WI38 (cell line): ENCODE measurements at regions not wholly inside any gene's neighbourhood (a gene's known extent, or its start where the extent isn't known, plus 50 kb on each side); places are given as distances from the start of the nearest gene placed in this dataset.
"Not testable (repeated sequence)": the region's sequence is repeated elsewhere in the genome, so short reads cannot be mapped to it uniquely, and the experiment has no call there.

Experiments used
- H3K4me3 ChIP-seq: 2 replicates; pipeline ENCODE4 v1.5.1; 2011; ENCODE audit warnings: low read depth, mild to moderate bottlenecking, control low read depth, low read length
- TF ChIP-seq, protein P1 (sequence below): IDR thresholded peaks from 2 replicates; pipeline ENCODE4 v1.5.1; 2012; ENCODE audit warnings: low read depth, mild to moderate bottlenecking, control low read depth, low read length

DNA sequence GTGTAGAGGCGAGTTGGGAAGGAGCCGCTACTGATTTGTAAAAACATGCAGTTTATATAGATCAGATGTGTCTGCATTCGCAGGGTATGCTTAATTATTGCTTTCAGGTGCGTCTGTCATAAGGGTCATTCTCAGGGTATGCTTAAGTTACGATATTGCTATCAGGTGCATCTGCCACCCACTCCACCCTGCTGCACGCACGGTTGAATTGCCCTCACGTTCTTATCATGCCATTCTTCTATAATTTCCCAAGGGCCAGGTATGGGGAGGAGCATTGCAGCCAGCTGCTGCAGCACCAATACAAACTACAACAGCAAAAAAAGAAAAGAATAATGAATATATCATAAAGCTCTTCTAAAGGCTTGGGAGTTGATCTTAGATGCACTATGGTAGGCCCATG is 230.0 kb downstream of the KBTBD8 start:
- TF ChIP-seq, protein P1, sequence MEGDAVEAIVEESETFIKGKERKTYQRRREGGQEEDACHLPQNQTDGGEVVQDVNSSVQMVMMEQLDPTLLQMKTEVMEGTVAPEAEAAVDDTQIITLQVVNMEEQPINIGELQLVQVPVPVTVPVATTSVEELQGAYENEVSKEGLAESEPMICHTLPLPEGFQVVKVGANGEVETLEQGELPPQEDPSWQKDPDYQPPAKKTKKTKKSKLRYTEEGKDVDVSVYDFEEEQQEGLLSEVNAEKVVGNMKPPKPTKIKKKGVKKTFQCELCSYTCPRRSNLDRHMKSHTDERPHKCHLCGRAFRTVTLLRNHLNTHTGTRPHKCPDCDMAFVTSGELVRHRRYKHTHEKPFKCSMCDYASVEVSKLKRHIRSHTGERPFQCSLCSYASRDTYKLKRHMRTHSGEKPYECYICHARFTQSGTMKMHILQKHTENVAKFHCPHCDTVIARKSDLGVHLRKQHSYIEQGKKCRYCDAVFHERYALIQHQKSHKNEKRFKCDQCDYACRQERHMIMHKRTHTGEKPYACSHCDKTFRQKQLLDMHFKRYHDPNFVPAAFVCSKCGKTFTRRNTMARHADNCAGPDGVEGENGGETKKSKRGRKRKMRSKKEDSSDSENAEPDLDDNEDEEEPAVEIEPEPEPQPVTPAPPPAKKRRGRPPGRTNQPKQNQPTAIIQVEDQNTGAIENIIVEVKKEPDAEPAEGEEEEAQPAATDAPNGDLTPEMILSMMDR = no peak
- no peak overlapping the region for H3K4me3 ChIP-seq

DNA sequence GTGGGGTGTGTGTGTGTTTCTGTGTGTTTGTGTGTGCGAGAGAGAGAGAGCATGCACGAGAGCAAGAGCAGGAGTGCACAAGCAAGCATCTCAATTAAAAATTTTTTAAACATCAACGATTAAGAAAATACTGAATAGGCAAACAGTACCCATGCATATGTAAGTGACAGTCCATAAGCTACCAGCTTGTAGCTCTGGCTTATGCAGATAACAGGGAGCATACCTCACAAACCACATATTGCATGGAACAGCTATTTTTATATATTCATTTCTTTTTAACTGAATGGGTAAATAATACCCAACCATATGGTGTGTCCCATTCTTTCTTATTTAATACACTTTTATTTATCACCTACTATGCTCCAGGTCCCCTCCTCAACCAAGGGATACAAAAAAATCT is 234.5 kb downstream of the KBTBD8 start:
- TF ChIP-seq, protein P1 = no peak
- no peak overlapping the region for H3K4me3 ChIP-seq

DNA sequence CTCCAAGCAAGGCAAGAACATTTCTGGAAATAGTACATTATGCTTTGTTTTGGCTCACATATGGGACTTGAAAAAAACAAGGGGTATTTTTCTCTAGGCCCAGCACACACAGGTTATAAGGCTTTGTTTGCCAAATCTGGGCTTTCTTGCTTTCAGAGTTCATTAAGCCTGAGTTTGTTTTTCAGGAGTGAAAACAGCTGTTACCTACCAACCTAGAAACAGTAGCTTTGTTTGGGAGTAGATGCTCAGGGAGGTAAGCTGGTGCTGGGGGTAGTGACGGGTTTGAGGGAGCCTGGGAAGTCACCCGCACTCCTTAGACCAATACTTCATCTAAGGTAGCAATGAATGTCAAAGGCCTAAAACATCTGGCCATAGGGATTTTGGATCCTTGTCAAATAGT is 241.2 kb downstream of the KBTBD8 start:
- no peak overlapping the region for H3K4me3 ChIP-seq
- TF ChIP-seq, protein P1 = no peak

DNA sequence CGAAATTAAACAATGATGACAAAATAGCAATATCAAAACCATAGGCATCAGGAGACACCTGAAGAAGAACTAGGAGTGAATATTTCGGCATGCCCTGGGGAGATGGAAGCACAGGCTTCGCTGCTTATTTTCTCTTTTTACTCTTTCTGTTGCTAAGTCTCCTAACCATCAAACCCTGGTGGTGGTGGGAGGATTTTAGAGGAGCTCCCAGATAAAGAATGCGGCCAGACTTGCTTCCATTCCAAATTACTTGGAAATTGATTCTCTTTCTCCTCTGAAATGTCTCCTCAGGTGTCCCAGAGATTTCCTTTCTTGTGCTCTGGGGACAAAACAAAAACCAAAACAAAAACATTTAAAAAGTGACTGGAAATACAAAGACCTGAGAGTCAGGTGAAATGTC is 243.0 kb downstream of the KBTBD8 start:
- no peak overlapping the region for H3K4me3 ChIP-seq
- TF ChIP-seq, protein P1 = no peak

DNA sequence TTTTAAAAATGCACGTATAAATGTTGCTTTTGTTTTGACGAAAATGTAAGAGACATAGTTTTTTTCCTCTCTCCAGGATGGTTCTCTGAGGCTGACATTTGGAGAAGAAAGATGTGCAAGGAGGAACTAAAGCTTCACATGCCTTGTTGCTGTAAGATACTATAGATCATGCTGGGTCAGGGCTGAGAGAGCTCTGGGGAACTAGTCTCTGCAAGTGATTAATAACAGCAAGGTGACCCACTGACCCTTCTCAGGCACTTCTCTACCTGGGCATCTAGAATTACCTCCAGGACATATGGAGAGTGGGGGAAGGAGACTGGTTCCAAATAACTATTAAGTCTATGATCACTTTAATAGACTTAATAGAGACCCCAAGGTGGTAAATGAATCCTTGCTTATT is 246.0 kb downstream of the KBTBD8 start:
- H3K4me3 ChIP-seq = no peak overlapping the region
- TF ChIP-seq, protein P1 = no peak

DNA sequence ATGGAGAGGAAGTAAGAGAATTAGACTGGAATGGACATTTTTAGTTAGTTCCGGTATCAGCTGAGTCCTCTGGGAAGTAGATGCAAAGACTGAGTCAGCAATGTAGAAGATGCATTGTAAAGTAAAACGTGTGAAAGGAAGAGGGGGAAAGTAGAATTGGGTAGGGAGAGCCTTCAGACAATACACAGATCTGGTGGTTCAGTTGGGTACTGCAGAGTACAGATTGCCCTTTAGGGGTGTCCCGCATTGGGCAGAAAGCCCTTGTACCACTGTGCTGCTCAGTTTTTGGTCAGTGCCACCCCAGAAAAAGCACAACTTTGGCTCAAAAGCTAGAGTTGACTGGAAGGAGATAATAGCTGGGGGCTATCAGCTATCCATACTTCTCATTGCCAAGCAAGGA is 247.4 kb downstream of the KBTBD8 start:
- H3K4me3 ChIP-seq = no peak overlapping the region
- TF ChIP-seq, protein P1 = no peak

DNA sequence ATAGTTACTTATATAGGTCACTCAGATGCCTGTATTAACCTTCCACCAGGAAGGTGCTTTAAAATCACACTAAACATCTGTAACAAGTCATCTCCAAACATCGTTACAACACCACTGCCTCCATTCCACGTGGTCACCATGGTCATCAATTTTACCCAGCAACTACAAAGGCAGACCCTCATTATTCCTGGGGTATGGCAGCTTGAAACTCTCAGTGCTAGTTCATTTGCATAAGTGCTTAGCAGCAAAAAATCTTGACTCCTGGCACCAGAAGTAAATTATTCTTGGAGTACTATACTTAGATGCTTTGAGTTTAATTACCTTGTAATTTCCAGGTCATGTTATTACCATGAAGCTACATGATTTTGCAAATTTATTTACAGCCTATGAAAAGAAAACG is 250.6 kb downstream of the KBTBD8 start:
- no peak overlapping the region for H3K4me3 ChIP-seq
- TF ChIP-seq, protein P1 = no peak

DNA sequence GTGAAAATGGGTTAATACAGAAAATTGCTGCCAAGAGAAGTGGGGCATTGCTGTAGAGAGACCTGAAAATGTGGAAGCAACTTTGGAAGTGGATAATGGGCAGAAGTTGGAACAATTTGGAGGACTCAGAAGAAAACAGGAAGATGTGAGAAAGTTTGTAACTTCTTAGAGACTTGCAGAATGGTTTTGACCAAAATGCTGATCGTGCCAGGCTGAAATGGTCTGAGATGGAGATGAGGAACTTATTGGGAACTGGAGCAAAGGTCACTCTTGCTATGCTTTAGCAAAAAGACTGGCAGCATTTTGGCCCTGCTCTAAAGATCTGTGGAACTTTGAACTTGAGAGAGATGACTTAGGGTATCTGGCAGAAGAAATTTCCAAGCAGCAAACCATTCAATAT is 254.8 kb downstream of the KBTBD8 start:
- H3K4me3 ChIP-seq = not testable (repeated sequence)
